Suppressor macrophage treated with lipopolysaccharide for 4 hours (primary cell): ENCODE measurements at regions not wholly inside any gene's neighbourhood (a gene's known extent, or its start where the extent isn't known, plus 50 kb on each side); places are given as distances from the start of the nearest gene placed in this dataset.

Experiments
- DNase-seq: peaks from one replicate; pipeline ENCODE4 v3.0.0-alpha.2; 2020

DNA sequence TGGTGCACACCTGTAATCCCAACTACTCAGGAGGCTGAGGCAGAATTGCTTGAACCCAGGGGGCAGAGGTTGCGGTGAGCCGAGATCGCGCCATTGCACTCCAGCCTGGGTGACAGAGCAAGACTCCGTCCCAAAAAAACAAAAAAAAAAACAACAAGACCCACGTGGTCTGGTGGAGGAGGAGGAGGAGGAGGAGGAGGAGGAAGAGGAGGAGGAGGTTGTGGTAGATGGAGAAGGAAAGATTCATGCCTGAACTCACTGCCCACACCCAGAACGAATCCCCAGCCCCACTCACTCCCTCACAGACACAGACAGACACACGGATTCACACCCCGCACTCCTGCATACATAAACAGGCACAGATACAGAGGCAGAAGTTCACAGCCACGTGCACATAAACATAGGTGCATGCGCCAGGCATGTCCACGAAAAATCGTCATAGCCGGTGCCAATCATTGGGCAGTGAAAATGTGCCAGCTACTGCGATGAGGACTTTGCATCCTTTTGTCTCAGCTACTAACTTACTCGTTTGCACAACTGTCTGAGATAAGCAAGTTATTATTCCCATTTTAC, 138.5 kb downstream of the WSCD1 start:
- no peak for DNase-seq

DNA sequence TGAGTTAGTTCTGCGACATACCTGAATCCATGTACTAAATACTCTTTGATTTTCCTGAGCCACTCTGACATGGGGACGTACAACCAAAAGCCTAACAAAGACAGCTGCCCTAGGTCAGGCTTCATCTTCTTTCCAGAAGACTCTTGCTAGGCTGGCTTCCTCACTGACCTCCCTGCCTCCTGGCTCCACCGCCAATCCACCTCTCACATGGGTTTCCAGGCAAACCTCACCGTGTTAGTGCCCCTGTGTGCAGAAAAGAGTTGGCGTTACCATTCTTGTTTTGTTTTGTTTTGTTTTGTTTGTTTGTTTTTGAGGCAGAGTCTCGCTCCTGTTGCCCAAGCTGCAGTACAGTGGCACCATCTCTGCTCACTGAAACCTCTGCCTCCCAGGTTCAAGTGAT, 135.3 kb downstream of the WSCD1 start:
- no peak for DNase-seq

GRCh38 chr17:6205033-6205432, 134.9 kb downstream of the WSCD1 start:
- no peak for DNase-seq

GRCh38 chr17:6204203-6204722, 134.1 kb downstream of the WSCD1 start:
- no peak for DNase-seq

GRCh38 chr17:6196355-6196754, 126.2 kb downstream of the WSCD1 start:
- DNase-seq: no peak

- no peak for DNase-seq
These were observed 124.9 kb downstream of the WSCD1 start for GRCh38 chr17:6195123-6195522.

DNA sequence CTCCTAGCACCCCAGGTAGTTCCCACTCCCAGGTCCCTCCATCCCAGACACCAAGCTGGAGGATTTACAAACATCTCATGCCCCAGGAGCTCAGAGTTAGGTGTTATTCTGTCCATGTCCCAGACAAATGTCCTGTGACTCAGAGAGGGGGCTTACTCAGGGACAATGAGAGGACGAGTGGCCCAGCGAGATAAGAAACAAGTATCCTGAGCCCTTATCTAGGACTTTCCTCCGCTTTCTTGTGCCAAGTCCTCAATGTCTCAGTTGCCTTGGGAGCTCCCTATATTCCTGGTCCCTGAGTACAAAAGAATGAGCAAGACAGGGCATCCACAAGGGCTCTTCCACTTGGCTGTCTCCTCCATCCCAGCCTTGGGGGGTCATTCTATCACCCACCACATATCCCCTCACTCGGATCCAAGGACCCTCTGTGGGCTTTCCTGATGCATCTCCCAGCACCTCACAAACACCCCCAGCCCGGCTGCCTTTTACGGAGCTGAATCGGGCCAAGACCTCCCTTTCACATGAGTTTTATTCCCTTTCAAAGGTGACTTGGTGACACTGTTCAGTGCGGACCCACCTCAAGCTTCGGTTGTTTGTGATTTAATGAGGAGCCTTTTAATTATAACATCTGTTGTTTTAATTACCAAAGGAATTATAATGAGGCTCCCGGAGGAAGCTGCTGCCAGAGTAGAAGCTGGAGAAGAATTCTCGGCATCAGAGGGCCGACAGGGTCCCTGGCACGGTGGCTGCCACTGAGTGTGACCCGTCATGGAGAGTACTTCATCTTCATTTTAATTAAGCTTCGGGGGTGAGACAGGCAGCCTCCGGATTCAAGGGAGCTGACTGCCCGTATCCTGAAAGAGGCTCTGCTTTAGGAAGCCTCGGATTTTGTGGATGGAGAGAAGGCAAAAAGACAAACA, 121.5 kb downstream of the WSCD1 start:
- DNase-seq: no peak

GRCh38 chr17:6187836-6188235, 117.7 kb downstream of the WSCD1 start:
- no peak for DNase-seq

DNA sequence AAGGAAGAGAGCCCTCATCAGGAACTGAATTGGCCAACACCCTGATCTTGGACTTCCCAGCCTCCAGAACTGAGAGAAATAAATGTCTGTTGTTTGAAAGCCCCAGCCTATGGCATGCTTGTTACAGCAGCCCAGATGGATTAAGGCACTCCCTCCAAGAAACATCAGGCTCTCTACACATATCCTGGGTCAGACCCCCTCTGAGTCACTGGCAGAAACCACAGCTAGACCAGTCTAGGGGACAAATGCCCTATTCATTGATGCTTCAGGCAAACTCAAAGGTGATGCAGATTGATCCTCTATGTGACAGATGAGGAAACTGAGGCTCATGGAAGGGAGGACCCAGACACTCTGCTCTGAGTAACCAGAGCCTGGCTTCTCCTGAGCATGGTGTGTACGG, 116.8 kb downstream of the WSCD1 start:
- DNase-seq: no peak

- no peak for DNase-seq
These were observed 114.3 kb downstream of the WSCD1 start for GRCh38 chr17:6184508-6184907.

DNA sequence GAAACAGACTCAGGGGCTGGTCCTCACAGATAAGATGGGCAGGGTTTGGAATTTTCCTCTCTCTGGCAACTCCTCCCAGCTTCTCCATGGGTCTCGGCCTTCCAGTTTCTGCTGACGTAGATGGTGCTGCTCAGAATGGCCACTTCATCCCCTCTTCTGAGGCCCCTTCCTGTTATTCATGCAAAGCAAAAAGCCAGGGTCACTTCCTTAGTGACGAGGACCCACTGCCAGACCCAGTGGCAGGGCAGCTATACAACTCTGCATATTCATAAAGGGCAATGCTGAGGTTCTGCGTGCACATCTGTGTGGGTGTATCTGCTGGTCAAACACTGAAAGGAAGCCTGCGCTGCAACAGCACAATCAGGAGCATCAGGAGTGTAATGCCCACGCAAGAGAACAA, 108.8 kb downstream of the WSCD1 start:
- no peak for DNase-seq

GRCh38 chr17:6177941-6178694, 107.9 kb downstream of the WSCD1 start:
- DNase-seq: no peak
